GM12873 (cell line): ENCODE measurements at regions not wholly inside any gene's neighbourhood (a gene's known extent, or its start where the extent isn't known, plus 50 kb on each side); places are given as distances from the start of the nearest gene placed in this dataset.

Experiments used
- CTCF ChIP-seq: IDR thresholded peaks from 2 replicates; pipeline ENCODE4 v1.5.1; 2012; ENCODE audit warnings: low read depth, mild to moderate bottlenecking, moderate library complexity, low read length, control low read depth; ENCODE audit not compliant: insufficient read depth; ENCODE audit errors: missing control alignments

- no peak for TF ChIP-seq CTCF
Observed at GRCh38 chr5:116640236-116640635, 65.6 kb upstream of the SEMA6A start.

GRCh38 chr5:116637149-116637740, 62.6 kb upstream of the SEMA6A start:
- no peak for TF ChIP-seq CTCF

- no peak for TF ChIP-seq CTCF
Observed at GRCh38 chr5:116632890-116633289, 58.3 kb upstream of the SEMA6A start.

GRCh38 chr5:116631147-116631546, 56.5 kb upstream of the SEMA6A start:
- no peak for TF ChIP-seq CTCF

- TF ChIP-seq CTCF = no peak
Observed at GRCh38 chr5:116629168-116629567, 54.5 kb upstream of the SEMA6A start.

GRCh38 chr5:116626945-116627679, 52.5 kb upstream of the SEMA6A start:
- no peak for TF ChIP-seq CTCF

- no peak for TF ChIP-seq CTCF
Observed at GRCh38 chr5:116626272-116626723, 51.7 kb upstream of the SEMA6A start.
